Fibroblast of gingiva (primary cell): ENCODE measurements at regions not wholly inside any gene's neighbourhood (a gene's known extent, or its start where the extent isn't known, plus 50 kb on each side); places are given as distances from the start of the nearest gene placed in this dataset.

Experiments used
- DNase-seq: peaks from one replicate; pipeline ENCODE4 v3.0.0-alpha.2; 2011; ENCODE audit warnings: low read depth

- DNase-seq, result no peak
Measured at GRCh38 chr2:65495251-65495877, 63.0 kb upstream of the SPRED2 start.

GRCh38 chr2:65494078-65494477 is 61.7 kb upstream of the SPRED2 start:
- DNase-seq, result no peak

GRCh38 chr2:65491381-65491905 is 59.0 kb upstream of the SPRED2 start:
- no peak for DNase-seq

GRCh38 chr2:65490222-65490621 is 57.8 kb upstream of the SPRED2 start:
- DNase-seq, result no peak

GRCh38 chr2:65489269-65489668 is 56.9 kb upstream of the SPRED2 start:
- DNase-seq, result no peak

- no peak for DNase-seq
Measured at GRCh38 chr2:65488527-65488926, 56.1 kb upstream of the SPRED2 start.

- DNase-seq, result no peak
Measured at GRCh38 chr2:65487404-65487803, 55.0 kb upstream of the SPRED2 start.

GRCh38 chr2:65486802-65487201 is 54.4 kb upstream of the SPRED2 start:
- DNase-seq, result no peak

- no peak for DNase-seq
Measured at GRCh38 chr2:65486282-65486681, 53.9 kb upstream of the SPRED2 start.

- DNase-seq, result no peak
Measured at GRCh38 chr2:65485839-65486238, 53.4 kb upstream of the SPRED2 start.

- no peak for DNase-seq
Measured at GRCh38 chr2:65483763-65484162, 51.4 kb upstream of the SPRED2 start.

GRCh38 chr2:65482971-65483370 is 50.6 kb upstream of the SPRED2 start:
- no peak for DNase-seq
